ENCODE measurements at regions not wholly inside any gene's neighbourhood (a gene's known extent, or its start where the extent isn't known, plus 50 kb on each side); places are given as distances from the start of the nearest gene placed in this dataset.
A peak's percentile ranks its signal among the peaks of the same experiment; 100 is the strongest.

GRCh38 chr21:16307256-16307655, 577.5 kb downstream of the USP25 start:
- DNase-seq (ENCODE audit: low spot score) = no peak

- DNase-seq (ENCODE audit: low spot score) = no peak
Observed at GRCh38 chr21:16308269-16308668, 578.5 kb downstream of the USP25 start.

DNA sequence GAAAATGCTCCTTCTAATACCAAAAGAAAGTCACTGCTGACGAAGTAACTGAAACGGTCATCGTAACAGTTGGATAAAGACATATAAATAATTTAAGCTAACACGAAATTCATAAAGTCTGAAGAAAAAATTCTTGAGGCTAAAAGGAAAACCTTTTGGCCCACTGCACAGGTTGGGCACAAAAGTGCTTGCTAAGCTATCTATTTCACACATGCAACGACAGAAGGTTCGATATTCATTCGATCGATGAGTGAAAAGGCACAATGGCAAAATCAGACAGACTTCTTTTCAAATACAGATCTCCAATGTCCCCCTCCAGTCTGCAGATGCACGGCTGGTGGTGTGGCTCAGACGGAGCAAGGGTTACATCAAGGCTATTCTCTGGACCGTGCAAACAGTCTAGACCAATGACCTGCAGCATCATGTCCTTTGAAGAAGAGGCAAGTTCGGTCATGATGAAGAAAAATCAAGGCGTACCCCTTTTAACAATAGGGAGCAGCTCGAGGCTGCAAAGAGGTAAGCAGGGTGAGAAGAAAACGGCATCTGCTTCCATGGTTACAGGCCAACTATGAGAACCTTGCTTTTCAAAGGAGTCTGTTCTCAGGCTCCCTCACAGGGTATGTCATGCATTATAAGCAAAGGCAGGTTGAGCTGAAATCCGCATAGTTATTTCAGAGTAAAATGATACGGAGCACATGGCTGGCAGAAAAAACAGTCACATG, 579.6 kb downstream of the USP25 start:
- DNase-seq (ENCODE audit: low spot score) = no peak

DNA sequence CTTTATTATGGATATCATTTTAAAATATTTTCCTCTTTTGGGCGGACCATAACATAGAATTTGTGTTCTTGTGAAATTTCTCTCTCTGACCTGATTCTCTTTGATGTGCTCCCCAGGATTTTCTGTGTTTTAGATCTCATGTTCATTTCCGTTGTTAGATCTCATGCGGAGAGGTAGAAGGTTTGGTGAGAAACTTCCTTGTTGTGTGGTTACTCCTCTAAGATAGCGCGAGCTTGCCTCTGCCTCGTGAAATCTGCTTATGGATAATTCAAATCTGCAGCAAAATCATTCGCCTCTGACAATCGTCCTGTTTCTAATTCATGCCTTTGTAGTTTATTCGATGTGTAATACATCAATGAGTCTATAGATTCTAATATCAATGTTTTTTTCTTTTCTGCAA, 580.4 kb downstream of the USP25 start:
- DNase-seq (ENCODE audit: low spot score) = no peak

DNA sequence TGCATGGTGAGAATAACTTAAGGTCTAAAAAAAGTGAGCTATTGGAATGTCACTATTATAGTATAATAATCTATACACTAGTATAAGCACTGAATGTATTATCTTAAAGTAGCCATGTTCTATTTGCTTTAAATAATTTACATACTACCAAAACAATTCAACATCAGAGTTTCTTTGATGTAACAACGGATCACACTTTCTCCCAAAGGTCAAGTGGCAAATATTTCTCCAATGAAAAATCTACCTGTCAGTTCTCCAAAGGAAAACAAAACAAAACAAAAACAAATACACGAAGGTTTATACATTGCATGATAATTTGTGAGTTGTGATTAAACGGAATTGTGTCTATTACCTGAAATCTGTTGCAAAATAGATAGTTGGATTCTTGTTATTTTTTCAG, 581.4 kb downstream of the USP25 start:
- DNase-seq (ENCODE audit: low spot score) = no peak

DNA sequence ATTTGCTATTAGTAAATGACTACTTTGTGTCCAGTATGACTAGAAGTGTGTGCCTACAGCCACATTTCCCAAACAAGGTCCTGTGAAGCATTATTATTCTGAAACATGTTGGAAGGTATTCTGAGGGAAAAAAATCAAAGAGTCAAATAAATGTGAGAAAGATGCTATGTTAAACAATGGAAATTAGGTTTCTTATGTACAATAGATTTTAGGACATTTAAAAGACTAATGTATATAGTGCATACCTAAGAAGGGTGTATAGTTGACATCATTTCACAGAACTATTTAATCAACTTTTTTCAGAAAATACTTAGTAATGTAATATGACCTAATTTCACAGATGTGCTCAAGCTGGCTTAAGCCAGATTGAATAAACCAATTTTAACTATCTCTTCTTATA, 582.5 kb downstream of the USP25 start:
- no peak for DNase-seq (ENCODE audit: low spot score)

DNA sequence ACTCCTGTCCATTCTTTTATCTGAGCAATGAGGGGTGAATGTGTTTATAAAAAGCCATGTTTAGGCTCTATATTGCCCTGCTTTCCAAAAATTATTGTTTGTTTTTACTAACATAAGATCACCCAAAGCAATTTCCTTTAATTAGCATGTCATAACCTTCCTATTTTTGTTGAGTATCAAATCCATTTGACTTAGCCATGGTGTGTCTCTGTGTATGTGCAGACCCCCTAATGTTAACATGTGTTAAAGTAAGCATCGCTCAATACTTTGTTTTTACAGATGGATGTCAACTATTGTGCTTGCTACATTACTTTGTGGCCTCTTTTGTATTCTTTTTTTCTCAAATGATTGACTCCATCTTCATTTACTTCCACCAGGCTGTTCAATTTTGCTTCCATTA, 585.4 kb downstream of the USP25 start:
- DNase-seq (ENCODE audit: low spot score) = no peak

- no peak for DNase-seq (ENCODE audit: low spot score)
Observed at GRCh38 chr21:16318651-16319300, 589.0 kb downstream of the USP25 start.

GRCh38 chr21:16320110-16320509, 590.3 kb downstream of the USP25 start:
- no peak for DNase-seq (ENCODE audit: low spot score)

- no peak for DNase-seq (ENCODE audit: low spot score)
Observed at GRCh38 chr21:16322454-16322853, 592.7 kb downstream of the USP25 start.

DNA sequence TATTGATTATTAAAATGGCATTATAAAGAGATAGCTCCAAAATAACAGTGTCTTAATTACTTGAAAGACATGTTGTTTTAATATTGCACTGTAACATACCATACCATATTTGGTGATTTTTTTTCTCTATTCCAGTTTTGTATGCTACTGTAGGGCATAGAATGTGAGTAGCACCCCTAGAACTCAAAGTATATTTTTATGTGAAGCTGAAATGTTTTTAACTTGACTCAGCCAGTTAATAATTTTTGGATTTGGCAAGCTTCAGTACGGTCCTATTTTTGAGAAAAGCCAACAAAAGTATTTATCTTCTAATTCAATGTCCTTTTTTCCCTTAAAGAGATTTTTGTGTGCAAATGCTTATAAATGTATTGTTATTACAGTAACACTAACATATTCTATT, 593.8 kb downstream of the USP25 start:
- no peak for DNase-seq (ENCODE audit: low spot score)

DNA sequence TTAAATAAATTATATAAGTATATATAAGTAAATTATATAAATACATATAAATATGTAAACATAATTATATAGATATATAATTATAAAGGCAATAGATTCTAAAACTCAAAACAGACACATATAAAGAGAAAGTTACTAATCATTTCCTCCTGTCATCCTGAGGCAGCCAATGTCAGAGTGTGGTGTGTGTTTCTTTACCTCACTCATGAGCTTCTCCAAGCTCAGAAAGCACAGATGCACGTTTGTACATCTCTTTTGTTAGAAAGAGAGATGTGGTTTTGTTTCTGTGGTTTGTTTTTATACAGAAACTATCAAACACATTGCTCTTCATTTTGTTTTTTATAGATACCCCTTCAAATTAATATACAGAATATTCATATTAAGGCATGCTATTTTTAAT, 594.8 kb downstream of the USP25 start:
- no peak for DNase-seq (ENCODE audit: low spot score)

DNA sequence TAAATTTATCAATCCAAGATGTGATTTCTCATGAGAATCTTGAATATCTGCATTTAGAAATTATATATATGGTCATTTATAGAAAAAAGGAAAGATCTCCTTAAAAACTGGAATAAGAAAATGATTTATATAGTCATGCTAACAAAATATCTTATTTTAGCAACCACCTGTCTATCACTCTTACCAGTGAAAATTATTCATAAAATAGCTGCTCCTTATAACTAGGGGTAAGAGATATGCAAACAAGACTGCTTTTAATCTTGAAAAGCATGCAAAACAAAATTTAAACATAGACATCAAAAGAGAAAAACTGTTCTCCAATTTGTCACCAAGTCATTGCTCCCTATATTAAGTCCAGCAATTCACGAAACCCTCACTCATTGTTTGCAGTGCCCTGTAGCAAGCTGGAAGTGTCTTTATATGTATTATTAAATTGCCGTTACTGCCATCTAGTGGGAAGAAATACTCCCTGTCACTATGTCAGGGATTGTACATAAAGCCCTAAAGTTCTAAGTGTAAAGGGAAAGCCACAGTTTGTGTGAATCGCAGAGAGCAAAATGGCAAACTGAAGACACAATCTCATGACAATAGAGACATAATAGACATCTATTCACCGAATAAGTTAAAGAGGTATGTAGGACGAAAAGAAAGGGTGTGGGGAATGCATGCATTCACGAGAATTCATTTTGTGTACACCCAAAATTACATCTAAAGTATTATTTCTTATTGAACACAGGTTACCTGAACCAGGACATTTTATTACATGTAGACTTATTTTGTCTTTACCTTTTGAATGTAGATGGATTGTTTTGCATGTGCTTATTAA, 600.5 kb downstream of the USP25 start:
- peak; percentile 2 for DNase-seq (ENCODE audit: low spot score)

DNA sequence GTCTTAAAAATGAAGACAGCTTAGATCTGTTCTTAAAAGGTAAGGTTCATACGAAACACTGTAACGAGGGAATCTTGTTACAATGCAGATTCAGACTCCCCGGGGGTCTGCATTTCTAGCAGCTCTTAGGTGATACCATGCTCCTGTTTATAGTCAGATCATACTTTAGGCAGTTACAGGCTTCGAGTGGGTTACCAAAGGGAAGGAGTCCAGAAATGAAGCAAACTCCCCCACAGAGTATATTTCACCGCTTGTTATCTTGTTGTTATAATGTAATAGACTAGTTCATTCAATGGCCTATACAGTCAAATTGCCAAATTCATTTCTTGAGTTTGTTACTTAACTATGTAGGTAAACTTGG, 601.1 kb downstream of the USP25 start:
- no peak for DNase-seq (ENCODE audit: low spot score)

GRCh38 chr21:16337266-16337665, 607.5 kb downstream of the USP25 start:
- no peak for DNase-seq (ENCODE audit: low spot score)

GRCh38 chr21:16342932-16343331, 613.1 kb downstream of the USP25 start:
- no peak for DNase-seq (ENCODE audit: low spot score)

GRCh38 chr21:16343776-16344175, 614.0 kb downstream of the USP25 start:
- DNase-seq (ENCODE audit: low spot score) = no peak

GRCh38 chr21:16345757-16346156, 616.0 kb downstream of the USP25 start:
- no peak for DNase-seq (ENCODE audit: low spot score)

- DNase-seq (ENCODE audit: low spot score) = no peak
Observed at GRCh38 chr21:16347223-16347622, 617.4 kb downstream of the USP25 start.

DNA sequence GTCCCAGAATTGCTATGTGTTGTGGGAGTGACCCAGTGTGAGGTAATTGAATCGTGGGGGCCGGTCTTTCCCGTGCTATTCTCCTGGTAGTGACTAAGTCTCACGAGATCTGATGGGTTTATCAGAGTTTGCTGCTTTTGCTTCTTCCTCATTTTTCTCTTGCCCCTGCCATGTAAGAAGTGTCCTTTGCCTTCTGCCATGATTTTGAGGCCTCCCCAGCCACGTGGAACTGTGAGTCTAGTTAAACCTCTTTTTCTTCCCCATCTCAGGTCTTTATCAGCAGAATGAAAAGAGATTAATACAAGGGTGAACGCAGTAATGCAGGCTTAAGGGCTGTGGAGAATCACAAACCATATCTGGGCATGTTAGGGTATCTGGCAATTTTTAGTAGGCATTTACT, 624.0 kb downstream of the USP25 start:
- DNase-seq (ENCODE audit: low spot score) = no peak

DNA sequence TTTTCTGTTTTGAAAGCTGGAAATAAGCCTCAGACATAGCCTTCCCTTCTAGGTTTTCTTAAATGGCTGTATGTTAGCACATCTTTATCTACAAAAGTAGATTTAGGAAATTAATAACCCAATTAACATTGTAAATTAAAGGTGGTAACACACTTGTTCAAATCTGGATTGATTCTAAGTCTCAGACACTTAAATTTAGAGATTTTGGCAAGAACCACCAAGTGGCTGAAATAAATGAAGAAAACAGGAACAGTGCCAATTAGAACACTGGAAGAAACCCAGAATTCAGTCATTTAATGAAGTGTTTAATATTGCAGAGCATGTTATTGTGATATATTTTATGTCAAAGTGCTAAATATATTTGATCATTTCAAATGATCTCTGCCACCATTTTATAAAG, 628.2 kb downstream of the USP25 start:
- no peak for DNase-seq (ENCODE audit: low spot score)

DNA sequence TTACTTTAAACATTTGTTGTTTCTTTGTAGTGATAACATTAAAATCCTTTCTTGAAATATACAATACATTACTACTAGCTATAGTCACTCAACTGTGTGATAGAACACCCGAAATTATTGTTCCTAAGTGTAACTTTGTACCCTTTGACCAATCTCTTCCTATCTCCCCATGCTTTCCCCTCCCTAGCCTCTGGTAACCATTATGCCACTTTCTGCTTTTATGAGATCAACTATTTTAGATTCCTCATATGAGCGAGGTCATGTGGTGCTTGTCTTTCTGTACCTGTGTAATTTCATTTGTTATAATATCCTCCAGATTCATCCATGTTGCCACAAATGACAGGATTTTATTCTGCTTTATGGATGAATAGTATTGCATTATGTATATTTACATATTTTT, 629.0 kb downstream of the USP25 start:
- DNase-seq (ENCODE audit: low spot score) = no peak

DNA sequence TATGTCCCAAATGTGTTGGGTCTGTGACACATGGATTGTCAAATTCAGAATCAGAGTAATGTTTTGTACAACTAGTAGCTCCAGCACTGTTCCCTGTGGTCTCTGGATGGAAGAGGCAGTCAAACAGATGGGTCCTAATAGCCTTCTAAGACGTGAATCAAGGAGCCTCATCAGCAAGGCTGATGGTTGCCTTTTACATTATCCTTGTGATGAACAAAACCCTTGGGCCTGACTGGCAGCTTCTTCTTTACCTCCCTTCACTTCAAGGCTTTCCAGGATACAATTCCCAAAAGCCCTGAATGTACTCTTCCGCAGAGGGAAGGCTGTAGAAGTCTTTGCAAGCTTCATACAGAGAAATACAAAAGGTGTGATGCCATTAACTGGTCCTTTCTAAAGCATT, 633.3 kb downstream of the USP25 start:
- DNase-seq (ENCODE audit: low spot score) = no peak
